Suprapubic skin (tissue), 4 donors: ENCODE measurements at regions not wholly inside any gene's neighbourhood (a gene's known extent, or its start where the extent isn't known, plus 50 kb on each side); places are given as distances from the start of the nearest gene placed in this dataset.

Experiments
- DNase-seq, 2 donors: peaks; one replicate each; pipeline ENCODE4 v3.0.0-alpha.2; 2019; ENCODE audit warnings: low spot score in 2 of 2
- H3K27ac ChIP-seq: fragments of 200-600 bp; sonication (generic); one replicate; pipeline ENCODE4 v1.5.1; 2019
- H3K27me3 ChIP-seq: fragments of 200-600 bp; sonication (generic); one replicate; pipeline ENCODE4 v1.5.1; 2019
- H3K36me3 ChIP-seq: fragments of 200-600 bp; sonication (generic); one replicate; pipeline ENCODE4 v1.5.1; 2019
- H3K4me1 ChIP-seq: fragments of 200-600 bp; sonication (generic); one replicate; pipeline ENCODE4 v1.5.1; 2019
- H3K4me3 ChIP-seq: fragments of 200-600 bp; sonication (generic); one replicate; pipeline ENCODE4 v1.5.1; 2019; ENCODE audit warnings: mild to moderate bottlenecking
- H3K9me3 ChIP-seq: fragments of 200-600 bp; sonication (generic); one replicate; pipeline ENCODE4 v1.5.1; 2019
- CTCF ChIP-seq, 2 donors: fragments of 200-600 bp in 1 of 2; fragments of 450-650 bp in 1 of 2; sonication (generic) in 1 of 2; IDR thresholded peaks; one replicate each; pipeline ENCODE4 v1.5.1; 2016 to 2019; ENCODE audit warnings: antibody characterized with exemption in 2 of 2, mild to moderate bottlenecking in 1 of 2, moderate library complexity in 1 of 2
- EP300 ChIP-seq: sonication (generic); formaldehyde crosslinking; IDR thresholded peaks from one replicate; pipeline ENCODE4 v1.6.1; 2017; ENCODE audit warnings: antibody characterized with exemption
- POLR2A ChIP-seq, 2 donors: fragments of 450-650 bp; IDR thresholded peaks; one replicate each; pipeline ENCODE4 v1.6.1; 2017; ENCODE audit warnings: antibody characterized with exemption in 2 of 2, mild to moderate bottlenecking in 2 of 2, moderate library complexity in 2 of 2
- POLR2AphosphoS5 ChIP-seq, 3 donors: sonication (generic); formaldehyde crosslinking; IDR thresholded peaks; one replicate each; pipeline ENCODE4 v1.6.1; 2017; ENCODE audit warnings: antibody characterized with exemption in 3 of 3
- WGBS: methylation state at CpG from one replicate; pipeline ENCODE4 v1.1.5; 2018; 5-methylcytosine and 5-hydroxymethylcytosine counted together

GRCh38 chr13:89694451-89694850, 1653.0 kb upstream of the MIR17HG start:
- no peak for DNase-seq
- Histone ChIP-seq H3K4me3 (no peak overlapping the region), H3K27ac (no peak overlapping the region), H3K36me3 (no peaks in the 10 kb centered on the region), H3K4me1 (no peaks in the 10 kb centered on the region), H3K27me3 (no peaks in the 10 kb centered on the region), H3K9me3 (no peaks in the 10 kb centered on the region)
- TF ChIP-seq CTCF (IDR thresholded peaks at IDR 0.05) (no peak), POLR2A (IDR thresholded peaks at IDR 0.05) (no peak), POLR2AphosphoS5 (IDR thresholded peaks at IDR 0.05) (no peak), EP300 (no peak)
- WGBS, result 37% methylated on average over 1 of the region's 1 CpG

GRCh38 chr13:89695343-89696257, 1651.9 kb upstream of the MIR17HG start:
- TF ChIP-seq CTCF (IDR thresholded peaks at IDR 0.05), result peak in 1 of 2 donors; percentile 40
- TF ChIP-seq POLR2A (IDR thresholded peaks at IDR 0.05), result no peak
- no peak for DNase-seq
- Histone ChIP-seq H3K4me1 (no peaks in the 10 kb centered on the region), H3K27me3 (no peaks in the 10 kb centered on the region), H3K4me3 (no peak overlapping the region), H3K27ac (no peak overlapping the region), H3K9me3 (no peaks in the 10 kb centered on the region), H3K36me3 (no peaks in the 10 kb centered on the region)
- WGBS, result 8% methylated on average over 4 of the region's 4 CpGs

DNA sequence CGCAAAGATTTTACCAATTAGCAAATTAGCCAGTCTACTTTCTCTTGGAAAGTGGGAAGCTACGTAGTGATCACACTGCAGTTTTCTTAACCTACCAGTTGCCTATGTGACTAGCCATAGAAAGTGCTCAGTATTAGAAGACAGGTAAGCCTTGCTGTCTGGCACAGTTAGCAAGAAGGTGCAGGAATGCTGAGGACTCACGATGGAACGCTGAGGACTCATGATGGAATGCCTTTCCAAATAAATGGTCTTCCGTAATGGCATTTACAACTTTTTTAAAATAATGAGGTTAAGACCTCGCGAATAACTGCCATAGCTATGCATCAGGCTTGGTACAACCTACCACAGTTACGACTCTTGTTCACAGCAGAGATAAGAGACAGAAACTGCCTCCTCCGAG, 1645.6 kb upstream of the MIR17HG start:
- no peaks in the 10 kb centered on the region for H3K4me1 ChIP-seq
- H3K27me3 ChIP-seq, result no peaks in the 10 kb centered on the region
- TF ChIP-seq POLR2A (IDR thresholded peaks at IDR 0.05), result no peak
- TF ChIP-seq POLR2AphosphoS5 (IDR thresholded peaks at IDR 0.05), result no peak
- no peak for TF ChIP-seq EP300
- TF ChIP-seq CTCF (IDR thresholded peaks at IDR 0.05), result no peak
- 78% methylated on average over 9 of the region's 9 CpGs for WGBS
- DNase-seq, result no peak
- no peak overlapping the region for H3K4me3 ChIP-seq
- no peaks in the 10 kb centered on the region for H3K36me3 ChIP-seq
- no peaks in the 10 kb centered on the region for H3K9me3 ChIP-seq
- no peak overlapping the region for H3K27ac ChIP-seq

DNA sequence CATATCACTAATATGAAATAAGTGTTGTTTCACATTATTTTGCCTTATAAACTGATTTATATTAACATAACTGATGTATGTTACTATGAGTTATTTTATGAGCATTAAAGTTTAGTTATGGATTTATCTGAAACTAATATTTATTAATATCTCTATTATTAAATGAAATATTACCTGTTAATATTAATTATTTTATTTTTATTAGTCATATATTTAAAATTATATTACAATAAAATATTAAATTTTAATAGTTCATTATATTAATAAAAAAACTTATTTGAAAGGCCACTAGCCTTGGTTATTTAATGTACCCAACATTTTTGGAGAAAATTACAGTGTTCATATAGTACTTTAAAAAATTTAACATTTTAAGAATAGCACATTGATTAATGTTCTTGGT, 1643.4 kb upstream of the MIR17HG start:
- H3K27ac ChIP-seq, result no peak overlapping the region
- no peaks in the 10 kb centered on the region for H3K4me1 ChIP-seq
- no peaks in the 10 kb centered on the region for H3K36me3 ChIP-seq
- DNase-seq, result no peak
- H3K9me3 ChIP-seq, result no peaks in the 10 kb centered on the region
- H3K27me3 ChIP-seq, result no peaks in the 10 kb centered on the region
- H3K4me3 ChIP-seq, result no peak overlapping the region
- no peak for TF ChIP-seq POLR2AphosphoS5 (IDR thresholded peaks at IDR 0.05)
- no peak for TF ChIP-seq EP300
- TF ChIP-seq POLR2A (IDR thresholded peaks at IDR 0.05), result no peak
- no peak for TF ChIP-seq CTCF (IDR thresholded peaks at IDR 0.05)

DNA sequence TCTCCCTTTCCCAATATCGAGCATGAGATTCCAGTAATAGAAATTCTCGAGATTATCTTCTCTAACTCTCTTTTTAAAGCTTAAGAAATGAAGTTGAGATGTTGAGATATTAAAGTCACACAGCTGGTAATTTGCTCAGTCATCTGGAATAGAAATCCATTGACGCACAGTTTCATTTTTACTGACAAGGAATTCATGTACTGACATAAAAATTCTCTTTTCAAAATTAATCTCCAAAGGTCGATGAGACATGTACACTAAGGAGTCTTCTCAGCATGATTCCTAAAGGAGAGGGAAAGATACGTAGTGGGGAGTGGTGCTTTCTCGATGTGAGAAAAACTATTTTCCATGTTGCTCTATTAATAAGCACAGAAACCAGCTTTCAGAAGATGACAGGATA, 1639.5 kb upstream of the MIR17HG start:
- TF ChIP-seq POLR2AphosphoS5 (IDR thresholded peaks at IDR 0.05) (no peak), CTCF (IDR thresholded peaks at IDR 0.05) (no peak)
- H3K9me3 ChIP-seq, result no peaks in the 10 kb centered on the region
- no peak overlapping the region for H3K27ac ChIP-seq
- H3K27me3 ChIP-seq, result no peaks in the 10 kb centered on the region
- H3K4me3 ChIP-seq, result no peak overlapping the region
- no peaks in the 10 kb centered on the region for H3K4me1 ChIP-seq
- DNase-seq, result no peak
- no peaks in the 10 kb centered on the region for H3K36me3 ChIP-seq
- 85% methylated on average over 6 of the region's 6 CpGs for WGBS
